ENCODE measurements at regions not wholly inside any gene's neighbourhood (a gene's known extent, or its start where the extent isn't known, plus 50 kb on each side); places are given as distances from the start of the nearest gene placed in this dataset.

DNA sequence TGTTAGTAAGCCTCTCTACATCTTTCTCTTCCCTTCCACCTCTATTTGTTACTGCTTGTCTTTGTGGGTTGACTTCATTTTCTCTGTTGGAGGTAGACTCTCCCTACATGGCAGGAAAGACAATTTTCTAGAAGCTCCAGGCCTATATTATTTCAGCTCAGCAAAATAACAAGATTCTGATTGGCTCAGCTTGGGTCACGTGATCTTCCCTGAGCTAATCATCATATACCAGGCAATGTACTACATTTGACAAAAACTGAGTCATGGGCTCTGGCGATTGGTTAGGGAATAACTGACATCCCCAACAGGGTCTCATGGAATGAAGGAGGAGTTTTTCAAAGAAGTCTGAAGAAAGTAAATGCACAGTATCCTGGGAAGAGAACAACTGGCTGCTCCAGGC, 65.6 kb upstream of the NR3C1 start:
- no peak for TF ChIP-seq POLR2AphosphoS5 (IDR thresholded peaks at IDR 0.05; ENCODE audit: low read depth)
- TF ChIP-seq, protein P1, sequence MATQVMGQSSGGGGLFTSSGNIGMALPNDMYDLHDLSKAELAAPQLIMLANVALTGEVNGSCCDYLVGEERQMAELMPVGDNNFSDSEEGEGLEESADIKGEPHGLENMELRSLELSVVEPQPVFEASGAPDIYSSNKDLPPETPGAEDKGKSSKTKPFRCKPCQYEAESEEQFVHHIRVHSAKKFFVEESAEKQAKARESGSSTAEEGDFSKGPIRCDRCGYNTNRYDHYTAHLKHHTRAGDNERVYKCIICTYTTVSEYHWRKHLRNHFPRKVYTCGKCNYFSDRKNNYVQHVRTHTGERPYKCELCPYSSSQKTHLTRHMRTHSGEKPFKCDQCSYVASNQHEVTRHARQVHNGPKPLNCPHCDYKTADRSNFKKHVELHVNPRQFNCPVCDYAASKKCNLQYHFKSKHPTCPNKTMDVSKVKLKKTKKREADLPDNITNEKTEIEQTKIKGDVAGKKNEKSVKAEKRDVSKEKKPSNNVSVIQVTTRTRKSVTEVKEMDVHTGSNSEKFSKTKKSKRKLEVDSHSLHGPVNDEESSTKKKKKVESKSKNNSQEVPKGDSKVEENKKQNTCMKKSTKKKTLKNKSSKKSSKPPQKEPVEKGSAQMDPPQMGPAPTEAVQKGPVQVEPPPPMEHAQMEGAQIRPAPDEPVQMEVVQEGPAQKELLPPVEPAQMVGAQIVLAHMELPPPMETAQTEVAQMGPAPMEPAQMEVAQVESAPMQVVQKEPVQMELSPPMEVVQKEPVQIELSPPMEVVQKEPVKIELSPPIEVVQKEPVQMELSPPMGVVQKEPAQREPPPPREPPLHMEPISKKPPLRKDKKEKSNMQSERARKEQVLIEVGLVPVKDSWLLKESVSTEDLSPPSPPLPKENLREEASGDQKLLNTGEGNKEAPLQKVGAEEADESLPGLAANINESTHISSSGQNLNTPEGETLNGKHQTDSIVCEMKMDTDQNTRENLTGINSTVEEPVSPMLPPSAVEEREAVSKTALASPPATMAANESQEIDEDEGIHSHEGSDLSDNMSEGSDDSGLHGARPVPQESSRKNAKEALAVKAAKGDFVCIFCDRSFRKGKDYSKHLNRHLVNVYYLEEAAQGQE (IDR thresholded peaks at IDR 0.05; ENCODE audit: insufficient replicate concordance, low read depth) = no peak
- no peak for TF ChIP-seq GABPA (IDR thresholded peaks at IDR 0.05; ENCODE audit: low read depth)
- TF ChIP-seq SPI1 (IDR thresholded peaks at IDR 0.05; ENCODE audit: borderline replicate concordance, low read depth) = no peak
- TF ChIP-seq, protein P2, sequence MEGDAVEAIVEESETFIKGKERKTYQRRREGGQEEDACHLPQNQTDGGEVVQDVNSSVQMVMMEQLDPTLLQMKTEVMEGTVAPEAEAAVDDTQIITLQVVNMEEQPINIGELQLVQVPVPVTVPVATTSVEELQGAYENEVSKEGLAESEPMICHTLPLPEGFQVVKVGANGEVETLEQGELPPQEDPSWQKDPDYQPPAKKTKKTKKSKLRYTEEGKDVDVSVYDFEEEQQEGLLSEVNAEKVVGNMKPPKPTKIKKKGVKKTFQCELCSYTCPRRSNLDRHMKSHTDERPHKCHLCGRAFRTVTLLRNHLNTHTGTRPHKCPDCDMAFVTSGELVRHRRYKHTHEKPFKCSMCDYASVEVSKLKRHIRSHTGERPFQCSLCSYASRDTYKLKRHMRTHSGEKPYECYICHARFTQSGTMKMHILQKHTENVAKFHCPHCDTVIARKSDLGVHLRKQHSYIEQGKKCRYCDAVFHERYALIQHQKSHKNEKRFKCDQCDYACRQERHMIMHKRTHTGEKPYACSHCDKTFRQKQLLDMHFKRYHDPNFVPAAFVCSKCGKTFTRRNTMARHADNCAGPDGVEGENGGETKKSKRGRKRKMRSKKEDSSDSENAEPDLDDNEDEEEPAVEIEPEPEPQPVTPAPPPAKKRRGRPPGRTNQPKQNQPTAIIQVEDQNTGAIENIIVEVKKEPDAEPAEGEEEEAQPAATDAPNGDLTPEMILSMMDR (IDR thresholded peaks at IDR 0.05; ENCODE audit: insufficient read depth, low read length) = no peak
- no peaks in the 10 kb centered on the region for H3K27me3 ChIP-seq (ENCODE audit: insufficient read depth, poor library complexity, severe bottlenecking)
- DNase-seq (ENCODE audit: low read depth in 1 of 2, low spot score in 1 of 2) = no peak

DNA sequence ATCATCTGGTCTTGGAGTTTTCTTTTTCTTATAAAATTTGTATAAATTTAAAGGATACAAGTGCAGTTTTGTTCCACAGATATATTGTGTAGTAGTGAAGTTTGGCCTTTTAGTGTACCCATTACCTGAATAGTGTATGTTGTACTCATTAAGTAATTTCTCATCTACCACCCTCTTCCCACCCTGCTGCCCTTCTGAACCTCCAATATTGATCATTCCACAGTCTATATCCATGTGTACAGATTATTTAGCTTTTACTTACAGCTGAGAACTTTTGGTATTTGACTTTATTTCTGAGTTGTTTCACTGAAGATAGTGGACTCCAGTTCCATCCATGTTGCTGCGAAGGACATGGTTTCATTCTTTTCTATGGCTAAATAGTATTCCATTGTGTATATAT, 63.1 kb upstream of the NR3C1 start:
- no peak for DNase-seq (ENCODE audit: low read depth in 1 of 2, low spot score in 1 of 2)

More for the DNA sequence above, 65.6 kb upstream of the NR3C1 start:
- Histone ChIP-seq H3K4me3 (replicated peaks; ENCODE audit: insufficient read depth, low read length) (no peak overlapping the region), H3K27ac (replicated peaks) (no peak overlapping the region)

DNA sequence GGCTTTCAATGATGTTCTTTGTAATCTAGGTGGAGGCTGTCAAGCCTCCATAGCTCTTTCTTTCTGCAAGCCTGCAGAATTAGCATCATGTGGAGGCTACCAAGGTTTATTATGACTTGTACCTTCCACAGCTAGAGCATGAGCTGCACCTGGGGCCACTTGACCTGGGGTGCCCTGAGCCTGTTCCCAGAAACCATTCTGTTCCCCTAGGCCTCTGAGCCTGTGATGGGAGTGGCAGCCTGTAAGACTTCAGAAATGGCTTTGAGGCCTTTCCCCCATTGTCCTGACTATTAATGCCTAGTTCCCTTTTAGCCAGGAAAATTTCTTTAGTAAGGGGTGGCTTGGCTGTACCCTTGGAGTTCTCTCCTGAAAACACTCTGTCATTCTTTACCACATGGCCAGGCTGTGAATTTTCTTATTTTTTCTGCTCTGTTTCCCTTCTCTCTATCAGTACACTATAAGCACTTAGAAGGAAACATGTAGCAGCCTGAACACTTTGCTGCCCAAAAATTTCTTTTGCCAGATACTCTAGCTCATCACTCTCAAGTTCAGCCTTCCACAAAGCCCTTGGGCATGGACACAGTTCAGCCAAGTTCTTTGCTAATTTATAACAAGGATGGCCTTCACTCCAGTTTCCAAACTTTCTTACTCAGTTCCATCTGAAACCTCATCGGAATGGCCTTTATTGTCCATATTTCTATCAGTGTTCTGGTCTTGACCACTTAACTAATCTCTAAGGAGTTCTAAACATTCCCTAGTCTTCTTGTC, 61.4 kb upstream of the NR3C1 start:
- Histone ChIP-seq H3K27ac (replicated peaks) (no peak overlapping the region), H3K4me3 (replicated peaks; ENCODE audit: insufficient read depth, low read length) (no peak overlapping the region), H3K27me3 (ENCODE audit: insufficient read depth, poor library complexity, severe bottlenecking) (no peaks in the 10 kb centered on the region)
- no peak for TF ChIP-seq POLR2AphosphoS5 (IDR thresholded peaks at IDR 0.05; ENCODE audit: low read depth)
- no peak for TF ChIP-seq SPI1 (IDR thresholded peaks at IDR 0.05; ENCODE audit: borderline replicate concordance, low read depth)
- DNase-seq (ENCODE audit: low read depth in 1 of 2, low spot score in 1 of 2) = no peak

More for the DNA sequence above, 63.1 kb upstream of the NR3C1 start:
- TF ChIP-seq SPI1 (IDR thresholded peaks at IDR 0.05; ENCODE audit: borderline replicate concordance, low read depth) (no peak), POLR2AphosphoS5 (IDR thresholded peaks at IDR 0.05; ENCODE audit: low read depth) (no peak)
- TF ChIP-seq, protein P2 (IDR thresholded peaks at IDR 0.05; ENCODE audit: insufficient read depth, low read length) = no peak
- TF ChIP-seq, protein P1 (IDR thresholded peaks at IDR 0.05; ENCODE audit: insufficient replicate concordance, low read depth) = no peak
- Histone ChIP-seq H3K27me3 (ENCODE audit: insufficient read depth, poor library complexity, severe bottlenecking) (no peaks in the 10 kb centered on the region), H3K27ac (replicated peaks) (no peak overlapping the region), H3K4me3 (replicated peaks; ENCODE audit: insufficient read depth, low read length) (no peak overlapping the region)

DNA sequence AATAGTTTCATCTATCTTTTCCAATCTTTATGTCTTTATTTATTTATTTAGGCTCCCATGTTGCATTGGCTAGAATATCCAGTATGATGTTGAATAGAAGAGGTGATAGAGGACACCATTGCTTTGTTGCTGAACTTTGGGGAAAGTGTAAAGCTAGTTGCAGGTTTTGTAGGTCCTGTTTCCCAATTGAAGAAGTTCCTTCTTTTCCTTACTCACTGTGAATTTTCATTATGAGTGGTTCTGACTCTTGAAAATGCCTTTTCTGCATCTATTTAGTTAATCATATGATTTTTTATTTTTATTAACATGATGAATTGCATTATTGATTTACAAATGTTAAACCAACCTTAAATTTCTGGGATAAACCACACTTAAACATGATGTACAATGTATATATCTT, 58.9 kb upstream of the NR3C1 start:
- Histone ChIP-seq H3K27me3 (ENCODE audit: insufficient read depth, poor library complexity, severe bottlenecking) (no peaks in the 10 kb centered on the region), H3K4me3 (replicated peaks; ENCODE audit: insufficient read depth, low read length) (no peak overlapping the region), H3K27ac (replicated peaks) (no peak overlapping the region)
- TF ChIP-seq GABPA (IDR thresholded peaks at IDR 0.05; ENCODE audit: low read depth) (no peak), SPI1 (IDR thresholded peaks at IDR 0.05; ENCODE audit: borderline replicate concordance, low read depth) (no peak), POLR2AphosphoS5 (IDR thresholded peaks at IDR 0.05; ENCODE audit: low read depth) (no peak)
- TF ChIP-seq, protein P2 (IDR thresholded peaks at IDR 0.05; ENCODE audit: insufficient read depth, low read length) = no peak
- TF ChIP-seq, protein P1 (IDR thresholded peaks at IDR 0.05; ENCODE audit: insufficient replicate concordance, low read depth) = no peak
- no peak for DNase-seq (ENCODE audit: low read depth in 1 of 2, low spot score in 1 of 2)

Data from HL-60 (cell line).